ENCODE measurements at regions not wholly inside any gene's neighbourhood (a gene's known extent, or its start where the extent isn't known, plus 50 kb on each side); places are given as distances from the start of the nearest gene placed in this dataset.
A peak's percentile ranks its signal among the peaks of the same experiment; 100 is the strongest.

DNA sequence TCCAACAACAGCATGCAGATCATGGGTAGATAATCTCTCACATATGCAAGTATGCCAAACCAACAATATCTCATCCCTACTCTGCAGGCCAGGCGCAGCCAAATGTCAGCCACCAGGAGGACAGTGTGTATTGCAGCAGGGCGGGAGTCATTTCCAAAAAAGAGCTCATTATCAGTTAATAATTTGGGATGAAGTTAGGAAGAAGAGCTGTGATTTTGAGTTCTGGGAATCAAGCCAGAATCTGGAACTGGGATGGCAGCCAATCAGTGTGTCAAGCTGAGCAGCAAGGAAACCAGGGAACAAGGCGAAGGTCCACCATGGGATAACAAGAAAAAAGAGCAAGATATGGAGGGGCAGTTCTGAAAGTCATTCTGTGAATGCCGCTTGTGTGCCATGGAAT lies 88.2 kb upstream of the CAMK2D start:
- DNase-seq = no peak

DNA sequence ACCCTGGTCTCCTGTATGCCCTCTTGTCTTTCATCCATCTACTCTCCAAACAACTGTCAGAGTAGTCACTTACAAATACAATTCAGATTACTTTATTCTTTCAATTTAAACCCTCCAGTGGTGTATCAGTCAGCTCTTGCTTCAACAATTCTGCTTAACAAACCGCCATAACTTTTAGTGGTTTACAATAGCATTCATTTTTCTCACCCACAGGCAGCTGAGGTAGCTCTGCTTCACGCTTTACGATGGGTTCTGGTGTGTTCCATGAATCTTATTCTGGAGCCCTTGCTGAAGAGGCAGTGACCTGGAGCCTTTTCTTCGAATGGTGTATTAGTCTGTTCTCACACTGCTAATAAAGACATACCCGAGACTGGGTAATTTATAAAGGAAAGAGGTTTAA lies 86.2 kb upstream of the CAMK2D start:
- DNase-seq = no peak

DNA sequence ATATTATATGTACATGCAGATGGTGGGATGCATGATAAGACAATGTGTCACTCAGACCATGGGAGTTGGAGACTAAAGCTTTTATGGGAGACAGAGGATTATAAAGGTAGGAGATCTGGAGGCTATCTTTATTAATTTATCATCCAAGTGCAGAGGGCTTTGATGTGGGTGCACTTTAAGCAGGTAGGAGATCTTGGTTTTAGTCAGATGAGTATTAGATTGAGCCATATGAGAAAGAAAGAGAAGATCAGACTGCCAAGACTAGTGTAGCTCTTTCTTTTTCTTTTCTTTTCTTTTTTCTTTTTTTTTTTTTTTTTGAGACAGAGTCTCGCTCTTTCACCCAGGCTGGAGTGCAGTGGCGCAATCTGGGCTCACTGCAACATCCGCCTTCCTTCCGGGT lies 84.9 kb upstream of the CAMK2D start:
- no peak for DNase-seq

DNA sequence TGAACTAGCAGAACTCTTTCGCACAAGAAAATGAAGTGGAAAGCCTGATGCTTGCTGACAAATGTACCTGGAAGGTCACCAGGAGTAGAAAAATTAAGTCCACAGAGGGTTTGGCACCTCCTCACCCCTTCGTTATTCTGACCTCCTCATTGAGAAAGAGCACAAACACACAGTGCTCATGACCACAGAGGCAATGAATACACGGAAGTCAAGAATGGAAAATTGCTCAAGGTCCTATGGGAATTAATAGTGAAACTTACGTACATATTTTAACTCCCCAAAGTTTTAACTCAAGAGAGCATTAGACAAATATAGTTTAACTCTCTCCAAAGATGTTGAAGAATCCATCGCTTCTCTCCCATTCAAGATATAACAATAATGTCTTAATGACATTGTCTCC lies 83.6 kb upstream of the CAMK2D start:
- no peak for DNase-seq

DNA sequence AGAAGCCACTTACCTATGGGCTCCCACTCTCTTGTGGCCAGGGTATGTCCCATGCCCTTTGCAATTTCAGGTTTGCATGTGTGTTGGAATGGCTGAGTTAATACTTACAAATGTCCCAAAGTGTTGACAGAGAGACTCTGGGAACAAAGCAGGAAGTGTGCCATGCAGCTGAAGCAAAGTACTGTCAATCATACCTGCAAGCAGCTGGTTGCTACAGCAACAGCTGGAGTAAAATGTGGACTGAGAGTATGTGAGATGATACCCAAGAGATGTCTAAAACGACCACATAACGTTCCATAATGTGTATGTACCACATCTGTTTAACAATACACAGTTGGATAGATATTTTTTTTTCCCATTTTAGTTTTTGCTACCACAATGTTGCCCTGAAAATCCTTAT lies 82.8 kb upstream of the CAMK2D start:
- DNase-seq = no peak

DNA sequence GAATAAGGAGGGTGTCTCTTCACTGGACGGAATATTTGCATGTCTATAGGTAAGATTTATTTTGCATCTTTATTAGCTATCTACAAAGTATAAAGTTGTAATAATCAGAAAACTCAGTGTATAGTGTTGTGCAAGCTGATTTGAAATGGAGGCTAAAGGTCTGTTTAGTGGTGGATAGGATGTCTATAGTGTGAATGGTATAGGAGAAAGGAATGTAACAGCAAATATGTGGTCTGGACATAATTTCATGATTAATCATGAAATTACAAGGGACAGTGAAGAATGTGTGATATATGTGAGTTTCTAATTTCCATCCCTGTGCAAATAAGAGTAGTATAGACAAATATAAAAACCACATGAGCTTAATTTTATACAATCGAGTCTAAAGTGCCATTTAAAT lies 79.3 kb upstream of the CAMK2D start:
- no peak for DNase-seq

DNA sequence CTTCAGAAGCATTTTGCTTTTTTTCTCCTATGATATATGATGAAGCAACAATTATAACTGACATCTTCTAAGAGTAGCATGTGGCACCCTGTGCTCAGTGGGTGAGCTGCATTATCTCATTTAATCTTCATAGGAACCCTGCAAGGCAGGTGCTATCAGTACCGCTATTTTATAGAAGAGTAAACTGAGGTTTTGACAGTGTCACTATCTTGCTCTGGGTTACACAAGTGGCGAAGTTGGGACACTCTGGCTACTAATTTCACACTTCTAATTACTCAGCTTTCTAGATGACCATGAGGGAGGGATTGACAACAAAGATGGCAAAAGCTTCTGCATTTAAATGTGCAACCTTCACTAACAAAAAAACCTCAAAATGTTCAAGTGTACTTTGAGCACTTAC lies 76.9 kb upstream of the CAMK2D start:
- no peak for DNase-seq

DNA sequence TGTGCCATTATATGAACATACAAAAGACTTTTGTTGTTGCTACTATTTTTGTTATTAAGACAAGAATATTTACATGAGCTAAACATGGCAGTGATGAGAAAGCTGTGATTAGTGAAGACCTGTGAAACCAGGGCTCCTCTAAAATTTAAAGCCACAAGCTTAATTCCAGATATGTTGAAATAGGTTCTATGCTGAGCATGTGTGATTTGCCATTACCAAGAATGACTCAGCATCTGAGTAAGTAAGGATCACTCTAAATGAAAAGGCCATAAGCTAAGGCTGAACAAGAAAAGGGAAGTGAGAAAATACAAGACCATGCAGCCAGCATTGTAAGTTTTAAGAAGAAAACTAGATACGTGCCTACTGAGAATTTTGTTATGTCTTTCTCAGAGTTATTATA lies 75.9 kb upstream of the CAMK2D start:
- no peak for DNase-seq

DNA sequence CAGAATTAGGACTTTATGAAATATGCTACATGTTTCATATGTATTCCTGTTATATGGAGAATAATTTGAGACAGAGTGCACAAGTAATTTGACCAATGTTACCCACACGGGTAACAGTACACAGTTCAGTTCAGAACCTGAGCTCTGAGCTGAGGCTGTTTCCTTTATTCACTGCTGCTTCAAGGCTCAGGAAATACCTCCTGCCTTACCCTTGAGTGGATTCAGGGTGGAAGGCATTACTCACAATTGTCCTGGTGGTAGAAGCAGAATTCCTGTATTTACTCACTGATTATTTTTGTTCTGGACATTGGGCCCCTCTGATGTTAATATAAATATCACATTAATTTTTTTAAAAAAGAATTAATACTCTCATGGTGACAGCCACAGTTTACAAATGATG lies 73.5 kb upstream of the CAMK2D start:
- DNase-seq = no peak

DNA sequence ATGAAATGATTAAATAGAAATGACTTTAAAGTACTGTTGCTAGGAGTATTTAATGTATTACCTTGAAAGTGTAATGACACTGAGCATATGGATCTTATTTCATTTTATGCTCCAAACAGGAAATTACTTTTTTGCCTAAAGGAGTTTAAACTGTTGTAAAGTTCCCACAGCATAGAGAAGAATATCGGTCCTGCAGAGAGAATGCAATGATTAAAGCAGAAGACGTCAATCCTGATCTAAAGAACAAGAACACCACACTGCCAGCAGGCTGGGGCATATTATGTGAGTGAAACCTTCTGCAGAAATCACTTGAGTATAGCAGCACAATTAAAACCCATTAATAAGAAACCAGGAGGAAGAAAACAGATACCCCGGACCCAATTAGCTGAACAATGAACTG lies 72.8 kb upstream of the CAMK2D start:
- DNase-seq = no peak

DNA sequence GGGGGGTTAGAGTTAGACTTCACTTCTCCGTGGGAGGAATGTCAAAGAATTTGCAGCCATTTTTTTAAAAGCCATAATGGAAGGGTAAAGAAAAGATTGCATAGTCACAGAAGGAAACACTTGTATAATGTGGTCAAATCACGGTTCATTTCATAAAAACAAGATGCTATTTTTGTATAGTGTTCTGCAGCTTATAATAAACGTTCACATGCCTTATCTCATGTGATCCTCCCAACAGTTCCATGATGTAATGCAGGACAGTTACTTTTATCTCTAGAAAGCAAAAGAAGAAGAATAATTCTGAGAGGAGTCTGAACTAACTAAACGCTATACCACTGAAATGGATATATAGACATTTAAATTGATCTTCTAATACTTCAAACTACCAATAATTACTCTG lies 71.3 kb upstream of the CAMK2D start:
- DNase-seq = no peak

DNA sequence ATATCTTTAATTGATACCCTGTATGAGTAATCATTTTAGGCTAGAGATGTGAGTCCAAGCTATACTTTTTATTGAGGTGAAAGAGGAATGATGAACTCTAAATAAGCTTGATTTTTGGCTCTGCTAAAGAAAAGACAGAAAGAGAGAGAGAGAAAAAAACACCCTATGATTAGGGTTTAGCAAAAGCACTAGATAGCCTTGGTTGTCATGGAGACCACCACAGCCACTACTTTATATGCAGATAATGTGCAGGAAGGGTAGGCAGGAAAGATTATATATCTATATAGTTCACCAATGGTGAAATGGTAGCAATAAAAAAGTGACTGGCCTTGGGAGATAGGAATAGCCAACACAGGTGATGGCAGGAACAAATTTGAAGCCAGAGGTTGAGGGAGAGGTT lies 69.9 kb upstream of the CAMK2D start:
- no peak for DNase-seq

DNA sequence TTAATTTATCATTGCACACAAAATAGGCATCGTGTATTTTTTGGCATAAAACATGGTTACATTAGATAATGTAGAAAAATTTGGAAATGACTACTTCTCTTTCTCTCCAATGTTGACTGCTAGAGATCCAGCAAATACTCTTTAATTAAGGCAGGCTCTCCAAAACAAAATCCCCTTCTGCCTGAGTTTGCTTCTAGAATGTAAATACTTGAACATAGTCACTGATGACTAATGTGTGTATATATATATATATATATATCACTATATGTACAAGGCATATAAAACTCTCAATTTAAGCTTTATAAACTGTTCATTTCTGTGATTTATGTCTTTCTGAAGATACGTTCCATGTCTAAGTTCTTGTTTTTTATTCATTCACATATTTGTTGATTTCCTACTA lies 67.2 kb upstream of the CAMK2D start:
- no peak for DNase-seq

DNA sequence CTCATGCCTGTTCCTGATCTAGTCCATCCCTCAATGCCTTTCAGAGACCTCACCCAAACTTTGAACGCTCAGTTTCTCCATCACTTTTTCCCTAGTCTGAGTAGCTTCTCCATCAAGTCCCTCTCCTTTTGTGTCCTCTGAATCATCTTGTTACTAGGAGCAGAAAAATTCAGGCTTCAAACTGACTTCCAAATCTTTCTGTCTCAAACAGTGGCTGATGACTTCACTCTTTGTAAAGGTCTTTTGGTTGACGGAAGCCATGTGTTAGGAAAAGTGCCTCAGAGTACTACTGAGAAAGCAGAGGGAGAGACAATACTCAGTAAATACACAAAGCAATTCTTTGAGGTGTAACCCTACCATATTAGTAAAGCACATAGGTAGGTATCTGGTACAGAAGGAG lies 65.7 kb upstream of the CAMK2D start:
- no peak for DNase-seq

DNA sequence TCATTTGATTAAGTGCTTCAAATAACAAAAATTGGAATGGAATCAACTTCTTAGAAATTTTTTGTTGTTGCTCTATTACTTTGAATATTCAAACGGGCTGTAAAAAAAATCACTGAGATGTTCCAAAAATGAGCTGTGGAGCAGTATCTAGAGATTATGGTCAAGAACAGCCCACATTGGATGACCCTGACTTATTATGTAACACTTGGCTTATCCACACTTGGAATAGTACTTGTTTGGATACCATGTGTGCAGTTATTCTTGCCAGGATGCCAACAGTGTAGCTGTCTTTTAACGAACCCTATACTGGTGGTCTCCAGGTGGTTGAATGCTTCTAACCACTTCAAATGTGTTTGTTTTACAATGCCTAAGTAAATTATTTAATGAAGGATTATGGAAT lies 64.9 kb upstream of the CAMK2D start:
- DNase-seq = no peak

DNA sequence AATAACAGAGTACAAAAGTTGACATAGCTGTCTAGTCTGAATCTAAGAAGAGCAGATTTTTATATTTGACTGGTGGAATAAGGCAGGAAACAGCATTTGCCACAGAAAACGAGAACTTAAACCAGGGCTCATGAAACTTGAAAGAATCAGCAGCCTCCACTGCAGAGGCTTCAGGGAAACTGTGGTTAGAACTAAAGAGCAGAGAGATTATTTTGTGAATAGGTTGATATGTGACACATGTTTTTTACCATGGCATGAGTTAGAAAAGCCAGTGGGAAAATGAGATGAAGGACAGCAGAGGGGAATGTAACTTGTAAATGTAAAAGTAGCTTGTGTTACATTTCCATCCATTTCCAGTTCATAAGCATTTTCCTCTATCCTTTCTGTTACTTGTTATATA lies 63.7 kb upstream of the CAMK2D start:
- DNase-seq = peak; percentile 15

DNA sequence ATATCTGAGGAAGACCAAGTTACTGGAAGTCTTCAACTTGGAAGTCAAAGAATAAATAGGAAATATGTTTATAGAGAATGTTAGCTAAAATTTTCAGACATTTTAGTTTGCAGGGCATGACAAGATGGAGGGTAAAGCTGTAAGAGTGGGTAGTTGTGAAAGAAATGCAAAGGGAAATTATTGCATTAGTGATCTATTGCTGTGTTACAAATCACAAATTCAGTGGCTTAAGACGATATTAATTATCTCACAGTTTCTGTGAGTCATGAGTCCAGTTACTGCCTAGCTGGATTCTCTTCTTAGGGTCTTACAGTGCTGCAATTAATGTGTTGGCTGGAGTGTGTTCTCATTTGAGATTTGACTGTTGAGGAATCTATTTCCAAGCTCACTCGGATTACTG lies 62.9 kb upstream of the CAMK2D start:
- no peak for DNase-seq

DNA sequence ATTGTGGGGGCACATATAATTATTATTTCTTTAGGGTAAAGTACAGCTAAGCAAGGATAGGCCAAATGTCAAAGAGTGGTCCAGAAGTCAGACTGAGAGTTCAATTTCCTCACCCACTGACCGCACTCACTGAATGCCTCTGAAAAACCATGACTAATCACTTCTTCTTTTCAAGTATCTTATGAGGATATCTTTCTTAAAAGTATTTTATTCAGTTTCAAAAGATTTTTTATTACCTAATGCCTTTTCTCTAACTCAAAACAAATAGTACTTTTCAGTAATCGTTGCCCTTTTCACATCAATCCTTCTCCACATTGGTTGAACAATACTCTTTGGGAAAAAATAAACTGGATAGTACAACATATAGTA lies 61.7 kb upstream of the CAMK2D start:
- no peak for DNase-seq

DNA sequence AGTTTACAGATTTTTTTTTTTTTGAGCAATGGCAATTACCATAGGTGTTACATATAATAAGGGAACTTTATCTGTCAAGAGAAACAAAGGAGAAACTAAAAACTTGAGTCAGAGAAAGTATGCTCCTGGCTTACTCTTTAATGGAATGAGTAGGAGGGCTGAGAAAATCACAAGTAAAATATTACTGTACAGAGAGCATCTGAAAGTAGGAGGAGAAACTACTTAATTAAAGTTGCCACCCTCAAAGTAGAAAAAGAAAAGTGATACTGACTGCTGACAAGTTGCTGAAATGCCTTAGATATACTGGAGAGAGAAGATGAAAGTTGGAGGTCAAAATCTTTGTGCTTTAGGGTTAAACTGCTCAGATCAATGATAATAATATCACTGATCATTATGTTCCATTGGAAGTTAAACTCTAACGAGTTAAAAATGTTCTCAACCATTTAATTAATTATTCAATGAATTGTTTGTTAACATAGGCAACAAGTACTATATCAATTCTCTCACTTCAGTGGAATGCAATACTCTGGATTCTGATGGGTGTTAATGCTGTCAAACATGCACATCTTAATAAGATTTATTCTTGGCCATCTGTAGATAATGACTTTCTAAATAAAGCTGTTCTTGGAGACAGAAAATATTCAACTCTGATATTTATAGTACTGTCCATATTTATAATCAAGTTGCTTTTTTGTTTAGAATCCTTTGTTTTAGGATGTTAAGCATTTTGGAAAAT lies 61.2 kb upstream of the CAMK2D start:
- DNase-seq = no peak

DNA sequence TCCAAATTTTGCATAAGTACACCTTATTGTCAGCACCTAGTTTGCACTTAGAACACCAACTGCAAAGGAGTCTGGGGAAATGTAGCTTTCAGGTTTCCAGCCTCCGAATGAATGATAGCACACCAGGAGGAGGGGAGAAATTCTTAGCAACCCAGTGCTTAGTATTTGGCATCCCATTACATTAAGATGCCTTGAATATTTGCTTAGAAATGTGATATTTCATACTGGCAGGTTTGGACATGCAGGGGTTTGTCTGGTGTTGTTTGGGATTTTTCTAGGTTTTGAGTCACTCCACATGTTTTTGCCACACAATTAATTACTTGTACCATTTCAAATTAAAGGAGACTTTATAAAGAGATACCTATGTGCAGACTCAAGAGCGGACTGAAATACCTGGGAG lies 60.3 kb upstream of the CAMK2D start:
- no peak for DNase-seq

DNA sequence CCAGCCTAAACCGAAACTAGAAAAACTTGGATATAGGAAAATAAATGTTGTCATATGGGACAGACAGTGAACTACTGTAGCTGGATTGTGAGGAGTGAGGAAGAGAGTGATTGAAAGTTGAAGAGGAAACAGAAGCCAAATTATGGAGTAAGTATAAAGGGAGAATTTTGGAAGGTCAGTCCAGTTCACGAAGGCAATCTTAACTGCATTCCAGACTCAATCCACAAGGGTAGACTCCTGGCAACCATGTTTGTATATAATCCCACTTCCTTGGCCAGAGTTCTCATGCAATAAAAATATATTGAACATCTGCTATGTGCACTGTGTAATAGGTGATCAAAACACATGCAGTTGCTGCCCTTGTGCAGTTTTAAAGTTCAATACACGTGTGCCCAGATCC lies 58.6 kb upstream of the CAMK2D start:
- DNase-seq = no peak

DNA sequence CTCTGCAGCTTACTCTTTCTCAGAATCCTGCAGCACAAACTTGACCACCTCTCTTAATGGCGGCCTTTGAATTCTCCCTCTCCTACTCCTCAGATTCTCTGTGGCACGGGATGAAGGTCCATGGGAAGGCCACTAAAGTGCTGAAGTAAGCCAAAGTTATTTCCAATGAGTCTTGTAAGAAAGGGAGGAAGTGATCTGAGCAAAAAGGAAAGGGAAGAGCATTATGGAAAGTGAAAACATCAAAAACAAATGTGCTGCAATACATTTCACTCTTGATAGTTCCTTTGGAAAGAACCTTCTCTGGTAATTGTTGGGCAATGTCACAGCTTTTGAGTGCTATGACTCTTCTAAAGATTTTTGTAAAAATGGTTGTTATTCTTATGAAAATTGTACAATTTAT lies 54.3 kb upstream of the CAMK2D start:
- DNase-seq = no peak

DNA sequence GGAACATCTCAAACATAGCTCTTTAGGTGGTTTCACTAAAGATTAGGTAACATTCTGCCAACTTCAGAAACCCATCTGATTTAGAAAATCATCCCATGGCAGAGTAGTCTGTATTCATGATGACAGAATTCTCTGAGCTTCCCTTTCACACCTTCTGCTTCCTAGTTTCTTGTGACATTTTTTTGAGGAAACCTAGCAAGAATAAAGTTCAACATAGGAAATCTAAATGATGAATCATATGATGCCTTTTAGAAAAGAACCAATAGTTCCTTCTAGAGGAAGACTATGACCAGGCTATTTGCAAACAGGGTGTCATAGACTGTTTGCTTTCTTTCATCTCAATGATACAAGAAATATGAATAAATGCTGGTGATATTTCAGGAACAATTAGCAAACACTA lies 49.8 kb upstream of the CAMK2D start:
- no peak for DNase-seq

Measured in activated CD4-positive, alpha-beta T cell treated with anti-CD3 and anti-CD28 coated beads for 48 hours (primary cell).